HG03159 (cell line): ENCODE measurements at regions not wholly inside any gene's neighbourhood (a gene's known extent, or its start where the extent isn't known, plus 50 kb on each side); places are given as distances from the start of the nearest gene placed in this dataset.
"Not testable (repeated sequence)": the region's sequence is repeated elsewhere in the genome, so short reads cannot be mapped to it uniquely, and the experiment has no call there.

Experiments used
- ATAC-seq: cut with Tn5 transposase; IDR thresholded peaks from one replicate; pipeline ENCODE4 v1.9.1; 2021; ENCODE audit warnings: mild to moderate bottlenecking, moderate library complexity; ENCODE audit not compliant: unreplicated experiment

- no peak for ATAC-seq
These were observed 175.1 kb downstream of the FASLG start for GRCh38 chr1:172833954-172834353.

DNA sequence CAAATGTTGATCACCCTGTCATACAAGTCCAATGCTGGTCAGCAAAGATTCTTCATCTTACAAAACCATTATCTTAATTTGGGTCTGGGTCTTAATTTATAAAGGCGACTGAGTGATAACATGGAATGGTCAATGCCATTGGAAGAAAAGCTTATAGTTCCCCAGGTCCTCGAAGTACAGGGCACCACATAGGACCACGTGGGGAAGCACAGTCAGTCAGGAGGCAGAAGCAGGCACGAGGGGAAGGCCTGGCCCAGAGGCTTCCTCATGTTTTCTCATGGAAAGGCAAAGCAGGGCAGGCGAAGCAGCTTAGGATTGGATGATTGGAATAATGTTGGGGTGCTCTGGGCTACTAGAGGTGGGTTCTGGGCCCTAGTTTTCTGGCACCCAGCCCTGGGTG is 175.7 kb downstream of the FASLG start:
- no peak for ATAC-seq

DNA sequence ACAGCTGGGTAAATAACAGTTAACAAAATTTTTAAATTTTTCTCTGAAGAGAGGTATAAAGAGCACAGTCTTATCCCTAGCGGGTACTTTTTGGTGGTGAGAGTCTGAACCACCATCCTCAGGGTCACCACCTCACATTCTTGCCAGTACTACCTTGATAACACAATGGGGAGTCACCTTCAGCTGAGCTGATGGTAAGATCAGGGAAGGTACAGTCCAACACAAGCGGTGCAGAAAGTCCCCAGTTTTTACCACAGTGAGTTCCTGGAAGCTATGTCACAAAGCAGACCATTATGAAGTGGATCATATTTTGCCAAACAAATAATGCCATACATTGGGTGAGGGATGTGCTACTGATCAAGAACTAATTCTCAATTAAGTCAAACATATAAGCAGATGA is 176.9 kb downstream of the FASLG start:
- ATAC-seq = no peak

- ATAC-seq = no peak
These were observed 179.1 kb downstream of the FASLG start for GRCh38 chr1:172837816-172838679.

DNA sequence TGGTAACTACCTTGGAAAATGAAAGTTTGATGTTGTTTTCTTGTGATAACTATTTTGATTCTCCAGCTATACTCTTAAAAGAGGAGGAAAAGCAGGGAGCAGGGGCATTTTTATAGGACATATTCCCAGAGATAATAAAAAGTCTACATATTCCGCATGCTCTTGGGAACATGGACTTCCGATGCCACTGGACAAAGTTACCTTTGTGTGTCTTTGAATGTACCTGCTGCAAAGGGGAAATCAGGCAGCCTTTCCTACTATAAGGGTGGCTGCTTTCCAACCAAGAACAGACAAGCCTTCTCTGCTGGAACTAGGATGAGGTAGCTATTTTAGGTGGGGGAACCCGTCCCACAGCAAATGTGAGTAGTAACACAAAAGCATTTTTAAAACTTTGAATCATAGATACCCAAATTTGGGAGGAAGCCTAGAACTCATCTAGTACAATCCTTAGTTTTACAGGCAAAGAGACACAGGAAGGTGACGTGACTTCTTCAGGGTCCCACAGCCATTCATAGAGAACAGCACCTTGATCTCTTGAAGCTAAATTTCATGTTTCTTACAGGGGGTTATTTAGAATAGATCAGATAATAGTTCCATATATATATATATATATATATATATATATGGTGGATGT is 179.9 kb downstream of the FASLG start:
- ATAC-seq = no peak

DNA sequence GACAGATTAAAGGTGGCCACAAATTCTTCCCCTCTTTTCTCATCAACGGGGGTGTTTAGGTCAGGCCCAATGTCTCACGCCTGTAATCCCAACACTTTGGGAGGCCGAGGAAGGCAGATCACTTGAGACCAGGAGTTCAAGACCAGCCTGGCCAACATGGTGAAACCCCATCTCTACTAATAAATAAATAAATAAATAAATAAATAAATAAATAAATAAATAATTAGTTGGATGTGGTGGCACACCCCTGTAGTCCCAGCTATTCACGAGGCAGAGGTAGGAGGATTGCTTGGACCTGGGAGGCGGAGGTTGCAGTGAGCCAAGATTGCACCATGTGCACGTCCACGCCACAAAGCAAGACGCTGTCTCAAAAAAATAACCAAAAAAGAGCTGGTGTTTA is 180.7 kb downstream of the FASLG start:
- not testable (repeated sequence) for ATAC-seq

DNA sequence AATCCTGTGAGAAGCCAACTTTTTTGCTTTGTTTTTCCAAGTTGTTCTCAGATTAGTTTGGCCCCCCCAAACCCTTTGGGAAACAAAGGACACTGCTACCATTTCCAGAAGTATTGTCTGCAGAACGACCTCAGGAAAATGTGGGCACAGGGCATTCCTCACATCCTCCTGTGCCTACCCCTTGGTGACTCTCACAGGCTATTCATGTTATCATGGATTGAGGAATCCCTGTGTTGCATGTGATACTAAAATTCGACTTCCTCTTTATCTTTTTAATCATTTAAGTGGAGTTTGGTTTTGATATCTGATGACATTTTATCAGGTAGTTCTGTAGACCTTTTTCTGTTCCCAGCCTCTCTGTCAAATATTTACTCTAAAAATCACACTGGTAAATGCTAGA is 184.5 kb downstream of the FASLG start:
- ATAC-seq = no peak

- no peak for ATAC-seq
These were observed 186.5 kb downstream of the FASLG start for GRCh38 chr1:172845371-172845770.

DNA sequence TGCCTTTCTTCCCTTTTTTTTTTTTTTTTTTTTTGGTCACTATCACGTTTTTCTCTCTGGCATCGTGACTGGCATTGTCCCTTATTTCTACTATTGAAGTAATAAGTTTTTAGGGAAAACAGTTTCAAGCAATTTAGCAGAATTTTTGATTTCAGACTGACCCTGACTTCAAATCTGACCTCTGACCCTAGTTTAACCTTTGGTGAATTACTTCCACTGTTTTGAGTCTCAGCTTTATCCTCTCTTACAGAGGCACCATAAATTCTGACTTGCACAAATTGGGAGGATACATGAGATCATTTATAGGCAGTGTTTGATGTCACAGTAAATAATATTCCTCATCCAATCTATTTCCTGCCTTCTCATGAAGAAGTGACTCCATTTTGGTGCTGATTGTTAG is 187.0 kb downstream of the FASLG start:
- ATAC-seq = no peak

- not testable (repeated sequence) for ATAC-seq
These were observed 188.9 kb downstream of the FASLG start for GRCh38 chr1:172847814-172848213.

GRCh38 chr1:172849653-172850052 is 190.8 kb downstream of the FASLG start:
- no peak for ATAC-seq

- no peak for ATAC-seq
These were observed 192.2 kb downstream of the FASLG start for GRCh38 chr1:172851077-172851476.

DNA sequence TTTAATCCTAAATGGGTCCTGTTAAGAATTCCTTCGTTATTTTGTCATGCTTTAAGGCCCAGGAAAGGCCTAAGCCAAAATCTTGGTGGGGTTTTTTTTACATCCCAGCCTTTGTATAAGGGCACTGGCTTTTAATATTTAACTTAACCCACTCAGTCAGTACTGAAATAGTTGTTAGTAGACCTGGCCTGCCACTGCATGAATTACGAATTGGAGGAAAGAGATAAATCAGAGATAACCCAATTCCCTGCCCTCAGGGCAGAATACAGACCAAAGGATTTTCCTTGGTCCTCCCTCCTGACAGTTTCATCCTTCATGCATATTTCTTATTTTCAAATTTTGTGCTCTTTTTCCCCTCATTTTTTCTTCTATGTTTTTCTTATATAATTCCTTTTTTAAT is 193.0 kb downstream of the FASLG start:
- no peak for ATAC-seq

DNA sequence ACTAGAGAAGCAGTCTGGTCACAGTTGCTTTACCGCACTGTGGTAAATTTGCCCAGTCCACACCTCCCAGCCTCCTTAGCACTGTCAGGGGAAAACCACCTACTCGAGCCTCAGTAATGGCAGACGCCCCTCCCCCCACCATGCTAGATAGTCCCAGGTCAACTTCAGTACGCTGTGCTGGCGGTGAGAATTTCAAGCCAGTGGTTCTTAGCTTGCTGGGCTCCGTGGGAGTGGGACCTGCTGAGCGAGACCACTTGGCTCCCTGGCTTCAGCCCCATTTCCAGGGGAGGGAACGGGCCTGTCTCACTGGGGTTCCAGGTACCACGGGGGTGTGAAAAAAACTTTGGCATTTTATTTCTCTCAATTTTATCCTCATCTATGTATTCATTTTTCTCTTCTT is 194.8 kb downstream of the TNFSF18 start:
- ATAC-seq = not testable (repeated sequence)

- ATAC-seq = no peak
These were observed 187.7 kb downstream of the TNFSF18 start for GRCh38 chr1:172863031-172863430.

- no peak for ATAC-seq
These were observed 183.4 kb downstream of the TNFSF18 start for GRCh38 chr1:172867216-172867818.

GRCh38 chr1:172870901-172871606 is 179.7 kb downstream of the TNFSF18 start:
- ATAC-seq = no peak

DNA sequence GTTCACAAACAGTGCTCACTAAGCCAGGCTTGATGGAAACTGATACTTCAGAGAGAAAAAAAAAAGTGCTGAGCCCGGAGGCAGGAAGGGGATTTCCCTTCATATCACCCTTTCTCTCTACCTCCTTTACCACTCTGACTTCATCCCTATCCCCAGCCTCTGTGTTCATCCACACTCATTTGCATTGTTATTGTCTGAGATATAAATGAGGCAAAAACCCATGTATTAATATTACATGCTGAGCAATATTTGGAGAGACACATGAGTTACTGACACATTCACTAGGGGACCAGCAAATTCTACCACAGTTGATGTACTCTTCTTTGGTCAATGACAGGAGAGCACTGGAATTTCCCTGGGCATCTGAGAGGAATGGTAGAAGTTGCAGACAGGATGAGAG is 175.8 kb downstream of the TNFSF18 start:
- ATAC-seq = no peak

DNA sequence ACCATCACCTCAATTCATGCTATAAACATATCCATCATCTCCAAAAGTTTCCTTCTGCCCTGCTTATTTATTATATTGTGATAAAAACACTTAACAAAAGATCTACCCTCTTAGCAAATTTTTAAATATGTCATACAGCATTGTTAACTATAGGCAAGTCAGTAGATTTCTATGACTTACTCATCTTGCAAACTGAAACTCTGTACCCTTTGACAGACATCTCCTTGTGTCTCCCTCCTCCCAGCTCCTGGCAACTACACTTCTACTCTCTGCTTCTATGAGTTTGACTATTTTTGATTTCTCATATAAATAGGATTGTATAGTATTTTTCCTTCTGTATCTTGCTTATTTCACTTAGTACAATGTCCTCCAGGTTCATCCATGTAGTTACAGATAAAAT is 174.8 kb downstream of the TNFSF18 start:
- ATAC-seq = no peak

DNA sequence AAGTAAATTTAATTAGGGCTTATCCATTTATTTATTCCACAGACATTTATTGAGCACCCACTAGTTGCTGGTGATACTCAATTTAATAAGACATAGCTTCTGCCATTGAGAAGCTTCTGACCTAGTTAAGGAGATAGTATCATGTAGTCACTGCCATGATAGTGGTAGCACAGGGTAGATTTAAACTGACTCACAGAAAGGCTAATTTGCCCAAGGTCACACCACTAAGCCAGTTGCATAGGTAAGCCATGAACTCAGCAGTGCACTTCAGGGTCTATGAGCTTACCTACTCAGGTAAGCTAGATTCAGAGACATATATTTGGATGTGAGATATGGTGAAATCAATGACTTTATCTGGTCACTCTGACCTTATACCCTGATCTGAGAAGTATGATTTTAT is 168.4 kb downstream of the TNFSF18 start:
- no peak for ATAC-seq

GRCh38 chr1:172882791-172883386 is 167.9 kb downstream of the TNFSF18 start:
- no peak for ATAC-seq
